ENCODE measurements at regions not wholly inside any gene's neighbourhood (a gene's known extent, or its start where the extent isn't known, plus 50 kb on each side); places are given as distances from the start of the nearest gene placed in this dataset.

DNA sequence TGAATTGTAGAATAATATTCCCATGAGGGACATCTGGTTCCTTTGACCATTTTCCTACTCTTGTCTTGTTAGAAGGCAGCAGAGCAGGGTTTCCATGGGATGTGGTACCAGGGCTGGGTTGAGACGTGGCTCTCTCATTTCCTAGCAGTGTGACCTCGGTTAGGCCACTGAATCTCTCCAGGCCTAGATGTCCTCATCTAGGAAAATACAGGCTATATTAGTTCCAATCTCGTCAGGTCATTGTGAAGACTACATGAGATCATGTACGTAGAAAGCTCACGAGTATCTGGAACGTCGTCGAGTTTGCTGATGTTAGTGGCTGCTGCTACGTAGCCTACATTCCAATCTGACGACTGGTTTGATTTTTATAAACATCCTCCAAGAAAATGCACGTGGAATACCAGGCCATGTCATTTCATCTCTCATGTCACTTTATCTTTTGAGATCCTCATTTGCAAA, 278.2 kb upstream of the GATB start:
- TF ChIP-seq, protein P1, sequence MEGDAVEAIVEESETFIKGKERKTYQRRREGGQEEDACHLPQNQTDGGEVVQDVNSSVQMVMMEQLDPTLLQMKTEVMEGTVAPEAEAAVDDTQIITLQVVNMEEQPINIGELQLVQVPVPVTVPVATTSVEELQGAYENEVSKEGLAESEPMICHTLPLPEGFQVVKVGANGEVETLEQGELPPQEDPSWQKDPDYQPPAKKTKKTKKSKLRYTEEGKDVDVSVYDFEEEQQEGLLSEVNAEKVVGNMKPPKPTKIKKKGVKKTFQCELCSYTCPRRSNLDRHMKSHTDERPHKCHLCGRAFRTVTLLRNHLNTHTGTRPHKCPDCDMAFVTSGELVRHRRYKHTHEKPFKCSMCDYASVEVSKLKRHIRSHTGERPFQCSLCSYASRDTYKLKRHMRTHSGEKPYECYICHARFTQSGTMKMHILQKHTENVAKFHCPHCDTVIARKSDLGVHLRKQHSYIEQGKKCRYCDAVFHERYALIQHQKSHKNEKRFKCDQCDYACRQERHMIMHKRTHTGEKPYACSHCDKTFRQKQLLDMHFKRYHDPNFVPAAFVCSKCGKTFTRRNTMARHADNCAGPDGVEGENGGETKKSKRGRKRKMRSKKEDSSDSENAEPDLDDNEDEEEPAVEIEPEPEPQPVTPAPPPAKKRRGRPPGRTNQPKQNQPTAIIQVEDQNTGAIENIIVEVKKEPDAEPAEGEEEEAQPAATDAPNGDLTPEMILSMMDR (IDR thresholded peaks at IDR 0.05): no peak
- no peaks in the 10 kb centered on the region for H3K4me1 ChIP-seq (ENCODE audit: low read depth)
- DNase-seq: no peak
- H3K36me3 ChIP-seq (ENCODE audit: low read depth): no peaks in the 10 kb centered on the region
- intact Hi-C loops (cut with DNase I, micrococcal nuclease): no loop called here
- peaks cover 3% of the 10 kb centered on the region for H3K9me3 ChIP-seq
- no peak for ATAC-seq
- H3K4me3 ChIP-seq: no peak overlapping the region

DNA sequence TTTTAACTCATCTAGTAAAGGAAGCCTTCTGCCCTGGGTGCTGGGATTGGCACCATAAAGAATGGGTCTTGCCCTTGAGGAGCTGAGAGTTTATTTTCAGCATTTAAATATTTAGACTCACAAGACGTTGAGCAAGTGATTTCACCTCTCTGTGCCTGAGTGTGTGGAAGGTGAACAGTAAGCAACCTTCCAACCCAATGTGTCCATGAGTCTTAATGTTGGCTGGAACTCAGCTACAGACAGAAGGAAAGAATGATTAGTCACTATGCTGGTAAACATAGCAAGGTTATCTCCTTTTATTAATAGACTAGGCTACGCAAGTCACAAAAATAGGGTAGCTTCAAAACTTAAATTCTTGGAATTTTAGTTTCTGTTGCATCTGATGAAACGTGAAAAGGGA, 277.4 kb upstream of the GATB start:
- TF ChIP-seq, protein P1 (IDR thresholded peaks at IDR 0.05): no peak
- DNase-seq (no peak), ATAC-seq (no peak)
- no peaks in the 10 kb centered on the region for H3K36me3 ChIP-seq (ENCODE audit: low read depth)
- intact Hi-C loops (cut with DNase I, micrococcal nuclease): no loop called here
- H3K4me3 ChIP-seq: no peak overlapping the region
- H3K9me3 ChIP-seq: peaks cover 1% of the 10 kb centered on the region
- H3K4me1 ChIP-seq (ENCODE audit: low read depth): no peaks in the 10 kb centered on the region

DNA sequence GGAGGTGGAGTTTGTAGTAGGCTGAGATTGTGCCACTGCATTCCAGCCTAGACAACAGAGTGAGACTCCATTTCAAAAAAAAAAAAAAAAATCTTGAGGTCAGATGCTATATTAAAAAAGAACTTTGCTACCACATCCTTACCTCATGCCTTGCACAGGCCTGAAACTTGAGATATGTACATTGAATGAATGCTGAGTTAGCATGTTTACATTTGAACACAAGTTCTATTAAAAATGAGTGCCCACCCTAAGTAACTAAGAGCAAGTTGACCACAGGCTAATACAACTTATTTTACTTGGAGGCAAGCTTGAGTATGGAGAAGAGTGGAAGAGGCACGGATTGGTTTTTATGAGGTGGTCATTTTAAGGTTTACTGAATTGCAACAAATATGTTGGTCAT, 276.6 kb upstream of the GATB start:
- ATAC-seq: no peak
- Histone ChIP-seq H3K36me3 (ENCODE audit: low read depth) (no peaks in the 10 kb centered on the region), H3K9me3 (no peaks in the 10 kb centered on the region), H3K4me1 (ENCODE audit: low read depth) (no peaks in the 10 kb centered on the region), H3K4me3 (no peak overlapping the region)
- no peak for DNase-seq
- intact Hi-C loops (cut with DNase I, micrococcal nuclease): no loop called here
- TF ChIP-seq, protein P1 (IDR thresholded peaks at IDR 0.05): no peak

DNA sequence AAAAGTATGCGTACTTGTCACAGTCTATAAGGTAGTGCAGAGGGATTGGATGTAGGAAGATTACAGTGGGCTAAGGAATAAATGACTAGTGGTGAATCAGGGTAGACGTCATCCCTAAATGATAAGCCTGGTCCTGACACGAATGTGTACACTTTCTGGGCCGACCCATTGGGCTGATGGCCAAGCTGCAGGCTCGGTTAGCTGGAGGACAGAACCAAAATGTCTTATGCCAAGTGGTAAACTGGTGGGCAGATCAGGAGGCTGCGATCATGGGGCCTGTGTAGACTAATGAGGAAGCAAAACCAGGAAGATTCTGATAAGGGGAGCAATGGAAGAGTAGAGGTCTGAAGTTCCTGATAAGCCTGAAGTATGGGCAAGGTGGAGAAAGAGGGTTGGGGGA, 272.8 kb upstream of the GATB start:
- ATAC-seq (no peak), DNase-seq (no peak)
- no peaks in the 10 kb centered on the region for H3K4me1 ChIP-seq (ENCODE audit: low read depth)
- H3K36me3 ChIP-seq (ENCODE audit: low read depth): no peaks in the 10 kb centered on the region
- H3K9me3 ChIP-seq: no peaks in the 10 kb centered on the region
- intact Hi-C loops (cut with DNase I, micrococcal nuclease): no loop called here
- no peak overlapping the region for H3K4me3 ChIP-seq
- TF ChIP-seq, protein P1 (IDR thresholded peaks at IDR 0.05): no peak

DNA sequence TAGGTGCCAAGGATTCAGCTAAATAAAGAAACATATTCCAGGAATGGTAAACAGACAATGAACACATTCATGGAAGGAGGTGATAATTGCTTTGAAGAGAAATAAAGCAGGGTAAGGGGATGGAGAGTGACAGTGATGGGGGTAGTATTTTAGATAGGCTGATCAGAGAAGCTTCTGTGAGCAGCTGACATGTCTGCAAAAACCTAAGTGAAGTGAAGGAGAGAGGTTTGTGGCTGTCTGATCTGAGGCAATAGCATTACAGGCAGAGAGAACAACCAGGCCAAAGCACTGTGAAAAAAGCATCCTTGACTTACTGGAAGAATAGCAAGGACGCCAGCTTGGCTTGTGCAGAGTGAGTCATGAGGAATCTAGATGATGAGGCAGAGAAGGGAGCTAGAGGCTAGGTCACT, 271.9 kb upstream of the GATB start:
- intact Hi-C loops (cut with DNase I, micrococcal nuclease): no loop called here
- Histone ChIP-seq H3K36me3 (ENCODE audit: low read depth) (no peaks in the 10 kb centered on the region), H3K4me3 (no peak overlapping the region), H3K9me3 (no peaks in the 10 kb centered on the region), H3K4me1 (ENCODE audit: low read depth) (no peaks in the 10 kb centered on the region)
- TF ChIP-seq, protein P1 (IDR thresholded peaks at IDR 0.05): no peak
- DNase-seq (no peak), ATAC-seq (peak; percentile 13)

DNA sequence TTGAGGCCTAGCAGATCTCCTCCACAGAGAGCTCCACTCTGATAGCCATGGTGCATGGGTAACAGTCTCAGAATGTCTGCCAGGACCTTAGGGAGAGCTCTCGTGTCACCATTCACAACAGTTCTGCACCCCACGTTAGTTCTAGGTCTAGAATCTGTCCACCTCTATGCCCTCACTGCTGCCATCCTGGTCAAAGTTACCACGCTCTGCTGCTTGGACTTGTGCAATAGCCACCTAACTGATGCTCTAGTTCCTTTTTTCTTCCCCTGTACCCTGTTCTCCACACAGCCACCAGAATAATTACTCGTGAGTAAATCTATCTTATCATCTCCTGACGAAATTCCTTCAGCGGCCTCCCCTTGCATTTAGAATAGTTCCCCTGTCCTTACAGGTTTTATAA, 268.8 kb upstream of the GATB start:
- H3K9me3 ChIP-seq: no peaks in the 10 kb centered on the region
- DNase-seq: no peak
- no peak overlapping the region for H3K4me3 ChIP-seq
- intact Hi-C loops (cut with DNase I, micrococcal nuclease): no loop called here
- no peaks in the 10 kb centered on the region for H3K4me1 ChIP-seq (ENCODE audit: low read depth)
- H3K36me3 ChIP-seq (ENCODE audit: low read depth): no peaks in the 10 kb centered on the region
- TF ChIP-seq, protein P1 (IDR thresholded peaks at IDR 0.05): no peak
- ATAC-seq: no peak
